Upper lobe of left lung (tissue), 6 donors: ENCODE measurements at regions not wholly inside any gene's neighbourhood (a gene's known extent, or its start where the extent isn't known, plus 50 kb on each side); places are given as distances from the start of the nearest gene placed in this dataset.

Experiments
- ATAC-seq, 2 donors: fragments of 200-7000 bp; cut with Tn5 transposase; one replicate each; pipeline ENCODE4 v1.9.1; 2022; ENCODE audit warnings: mild to moderate bottlenecking in 2 of 2, moderate library complexity in 2 of 2; ENCODE audit not compliant: low FRiP score in 2 of 2
- DNase-seq, 2 donors: peaks; one replicate each; pipeline ENCODE4 v3.0.0-alpha.2; 2019 to 2020
- H3K27ac ChIP-seq, 4 donors: fragments of 200-600 bp; sonication (generic); one replicate each; pipeline ENCODE4 v1.5.1; 2016 to 2019
- H3K27me3 ChIP-seq, 4 donors: fragments of 200-600 bp; sonication (generic); one replicate each; pipeline ENCODE4 v1.5.1; 2017 to 2019
- H3K36me3 ChIP-seq, 4 donors: fragments of 200-600 bp; sonication (generic); one replicate each; pipeline ENCODE4 v1.5.1; 2016 to 2019
- H3K4me1 ChIP-seq, 4 donors: fragments of 200-600 bp; sonication (generic); one replicate each; pipeline ENCODE4 v1.5.1; 2018 to 2019
- H3K4me3 ChIP-seq, 4 donors: fragments of 200-600 bp; sonication (generic); one replicate each; pipeline ENCODE4 v1.5.1; 2017 to 2019; ENCODE audit warnings: mild to moderate bottlenecking in 2 of 4, moderate library complexity in 1 of 4
- H3K9me3 ChIP-seq, 4 donors: fragments of 200-600 bp; sonication (generic); one replicate each; pipeline ENCODE4 v1.5.1; 2018 to 2019
- CTCF ChIP-seq, 6 experiments: fragments of 450-650 bp in 4 of 6; fragments of 200-600 bp in 2 of 6; sonication (generic) in 2 of 6; IDR thresholded peaks; one replicate each; pipeline ENCODE4 v1.5.1; 2016 to 2019; ENCODE audit warnings: antibody characterized with exemption in 6 of 6
- EP300 ChIP-seq, 4 donors: sonication (generic); formaldehyde crosslinking; IDR thresholded peaks; one replicate each; pipeline ENCODE4 v1.5.1; 2017; ENCODE audit warnings: antibody characterized with exemption in 4 of 4, control low read depth in 2 of 4
- POLR2A ChIP-seq, 4 donors: fragments of 450-650 bp; IDR thresholded peaks; one replicate each; pipeline ENCODE4 v1.5.1; 2016 to 2017; ENCODE audit warnings: antibody characterized with exemption in 4 of 4, mild to moderate bottlenecking in 2 of 4
- POLR2AphosphoS5 ChIP-seq, 2 donors: sonication (generic); formaldehyde crosslinking; IDR thresholded peaks; one replicate each; pipeline ENCODE4 v1.5.1; 2017; ENCODE audit warnings: antibody characterized with exemption in 2 of 2
- WGBS, 2 donors: methylation state at CpG; one replicate each; pipeline ENCODE4 v1.1.5; 2017 to 2018; 5-methylcytosine and 5-hydroxymethylcytosine counted together
- donor health status: DM: no; HTN: no; CAD: no; lungs with moderate emphysema.
- donor health status: DM: no; HTN: yes; CAD: no; lungs with severe emphysema.

- Histone ChIP-seq H3K27ac (no peak overlapping the region), H3K36me3 (no peaks in the 10 kb centered on the region), H3K27me3 (no peaks in the 10 kb centered on the region), H3K9me3 (no peaks in the 10 kb centered on the region), H3K4me1 (peaks cover 0 to 16% (median 6%) of the 10 kb centered on the region in 4 donors), H3K4me3 (no peak overlapping the region)
- ATAC-seq (no peak), DNase-seq (no peak)
- 29 to 50% methylated on average over 4 of the region's 4 CpGs for WGBS, 2 donors
- TF ChIP-seq CTCF (IDR thresholded peaks at IDR 0.05) (peak in 1 of 6 experiments; percentile 8), POLR2A (IDR thresholded peaks at IDR 0.05) (no peak), EP300 (IDR thresholded peaks at IDR 0.05) (no peak), POLR2AphosphoS5 (IDR thresholded peaks at IDR 0.05) (no peak)
These were observed 64.6 kb upstream of the ARHGEF7 start for GRCh38 chr13:111050539-111050879.

DNA sequence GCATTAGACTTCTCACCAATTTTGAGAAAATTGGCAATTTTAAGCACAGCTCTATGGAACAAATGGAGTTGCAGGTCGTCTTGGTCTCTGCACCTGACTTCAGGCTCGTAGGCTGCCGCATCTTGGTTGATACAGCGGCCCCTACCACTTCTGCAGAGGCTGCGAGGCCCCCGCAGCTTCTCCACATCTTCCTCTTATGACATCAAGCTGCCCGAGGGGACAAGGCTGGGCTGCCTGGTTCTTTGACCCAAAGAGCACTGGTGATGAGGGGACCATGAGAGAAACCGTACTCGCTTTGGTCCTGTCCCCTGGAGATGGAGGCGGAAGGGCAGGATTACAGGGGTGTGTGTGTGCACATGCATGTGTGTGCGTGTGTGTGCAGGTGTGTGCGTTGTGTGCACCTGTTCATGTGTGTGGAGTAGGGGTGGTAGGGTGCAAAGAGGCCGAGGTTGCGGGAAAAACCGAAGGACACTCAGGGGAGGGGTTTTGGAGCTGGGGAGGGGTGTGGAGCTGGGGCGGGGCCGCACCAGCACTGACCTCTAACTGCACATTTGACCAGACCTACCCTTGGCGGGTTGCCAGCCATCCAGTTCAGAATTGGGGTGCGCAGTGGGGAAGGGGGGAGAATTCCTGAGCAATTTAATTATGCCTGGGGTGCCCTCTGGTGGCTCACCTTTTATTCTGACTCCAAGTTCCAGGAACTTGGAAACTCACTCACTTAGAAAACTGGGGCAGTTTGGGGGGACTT lies 65.1 kb upstream of the ARHGEF7 start:
- Histone ChIP-seq H3K4me1 (peaks cover 0 to 16% (median 6%) of the 10 kb centered on the region in 4 donors), H3K27me3 (no peaks in the 10 kb centered on the region), H3K4me3 (no peak overlapping the region), H3K36me3 (no peaks in the 10 kb centered on the region), H3K9me3 (no peaks in the 10 kb centered on the region), H3K27ac (no peak overlapping the region)
- TF ChIP-seq EP300 (IDR thresholded peaks at IDR 0.05) (no peak), CTCF (IDR thresholded peaks at IDR 0.05) (peak; percentile 11 to 39 (median 32))
- WGBS, 2 donors: 73 to 74% methylated on average over 19 of the region's 19 CpGs
- peak in 1 of 2 donors; percentile 45 for ATAC-seq
- no peak for DNase-seq

GRCh38 chr13:111048387-111048786 lies 66.7 kb upstream of the ARHGEF7 start:
- H3K4me1 ChIP-seq: peaks cover 0 to 16% (median 6%) of the 10 kb centered on the region in 4 donors
- WGBS, 2 donors: 89 to 90% methylated on average over 8 of the region's 8 CpGs
- H3K36me3 ChIP-seq: no peaks in the 10 kb centered on the region
- H3K27ac ChIP-seq: no peak overlapping the region
- no peak for TF ChIP-seq POLR2A (IDR thresholded peaks at IDR 0.05)
- no peak for TF ChIP-seq POLR2AphosphoS5 (IDR thresholded peaks at IDR 0.05)
- TF ChIP-seq CTCF (IDR thresholded peaks at IDR 0.05): no peak
- TF ChIP-seq EP300 (IDR thresholded peaks at IDR 0.05): no peak
- DNase-seq: no peak
- H3K9me3 ChIP-seq: no peaks in the 10 kb centered on the region
- no peak for ATAC-seq
- H3K27me3 ChIP-seq: no peaks in the 10 kb centered on the region
- no peak overlapping the region for H3K4me3 ChIP-seq

GRCh38 chr13:111047326-111047725 lies 67.8 kb upstream of the ARHGEF7 start:
- ATAC-seq: peak in 1 of 2 donors; percentile 30
- Histone ChIP-seq H3K4me3 (no peak overlapping the region), H3K36me3 (no peaks in the 10 kb centered on the region), H3K27me3 (no peaks in the 10 kb centered on the region), H3K4me1 (peaks cover 0 to 16% (median 6%) of the 10 kb centered on the region in 4 donors), H3K9me3 (no peaks in the 10 kb centered on the region), H3K27ac (peak overlapping the region in 3 of 4 donors; percentile 18 to 74 (median 25))
- WGBS, 2 donors: 52 to 64% methylated on average over 5 of the region's 5 CpGs
- DNase-seq: no peak
- TF ChIP-seq POLR2A (IDR thresholded peaks at IDR 0.05) (no peak), CTCF (IDR thresholded peaks at IDR 0.05) (no peak), POLR2AphosphoS5 (IDR thresholded peaks at IDR 0.05) (no peak), EP300 (IDR thresholded peaks at IDR 0.05) (no peak)
